ENCODE measurements at regions not wholly inside any gene's neighbourhood (a gene's known extent, or its start where the extent isn't known, plus 50 kb on each side); places are given as distances from the start of the nearest gene placed in this dataset.
"Not testable (repeated sequence)": the region's sequence is repeated elsewhere in the genome, so short reads cannot be mapped to it uniquely, and the experiment has no call there.

DNA sequence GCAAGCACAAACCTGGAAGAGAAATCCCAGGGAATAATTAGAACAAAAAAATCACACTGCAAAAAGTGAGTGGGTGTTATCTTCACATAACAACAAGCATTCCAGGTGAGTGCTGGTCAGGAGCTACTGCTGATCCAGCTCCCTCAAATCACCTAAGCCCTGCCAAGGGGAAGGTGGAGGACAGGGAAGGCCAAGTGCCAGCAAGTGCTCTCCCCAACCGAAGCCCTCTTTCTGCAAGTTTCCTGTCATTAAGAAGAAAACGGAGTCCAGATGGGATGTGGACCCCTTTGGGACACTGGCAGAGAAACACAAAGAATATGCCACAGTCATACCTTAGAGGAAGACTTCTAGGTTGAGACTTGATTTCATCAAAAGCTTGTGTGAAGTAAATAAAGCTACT lies 933.0 kb upstream of the ZNF722 start:
- DNase-seq, result peak in 1 of 2 donors; percentile 13
- Histone ChIP-seq H3K4me1 (no peaks in the 10 kb centered on the region), H3K9me3 (peaks cover 0 to 15% (median 12%) of the 10 kb centered on the region in 3 donors), H3K36me3 (no peaks in the 10 kb centered on the region), H3K4me3 (no peak overlapping the region), H3K27ac (no peak overlapping the region), H3K27me3 (no peaks in the 10 kb centered on the region)
- no peak for TF ChIP-seq CTCF (IDR thresholded peaks at IDR 0.05)
- intact Hi-C loops (cut with DNase I; ENCODE audit: low total_unique reads), result no loop called here

- H3K9me3 ChIP-seq, result peaks cover 0 to 19% (median 12%) of the 10 kb centered on the region in 3 donors
- H3K4me3 ChIP-seq; H3K36me3 ChIP-seq; intact Hi-C loops (cut with DNase I; ENCODE audit: low total_unique reads); H3K27ac ChIP-seq; H3K4me1 ChIP-seq; H3K27me3 ChIP-seq: not testable (repeated sequence)
- peak in 1 of 2 donors; percentile 16 for DNase-seq
Measured at GRCh38 chr7:63066235-63066634, 932.4 kb upstream of the ZNF722 start.

DNA sequence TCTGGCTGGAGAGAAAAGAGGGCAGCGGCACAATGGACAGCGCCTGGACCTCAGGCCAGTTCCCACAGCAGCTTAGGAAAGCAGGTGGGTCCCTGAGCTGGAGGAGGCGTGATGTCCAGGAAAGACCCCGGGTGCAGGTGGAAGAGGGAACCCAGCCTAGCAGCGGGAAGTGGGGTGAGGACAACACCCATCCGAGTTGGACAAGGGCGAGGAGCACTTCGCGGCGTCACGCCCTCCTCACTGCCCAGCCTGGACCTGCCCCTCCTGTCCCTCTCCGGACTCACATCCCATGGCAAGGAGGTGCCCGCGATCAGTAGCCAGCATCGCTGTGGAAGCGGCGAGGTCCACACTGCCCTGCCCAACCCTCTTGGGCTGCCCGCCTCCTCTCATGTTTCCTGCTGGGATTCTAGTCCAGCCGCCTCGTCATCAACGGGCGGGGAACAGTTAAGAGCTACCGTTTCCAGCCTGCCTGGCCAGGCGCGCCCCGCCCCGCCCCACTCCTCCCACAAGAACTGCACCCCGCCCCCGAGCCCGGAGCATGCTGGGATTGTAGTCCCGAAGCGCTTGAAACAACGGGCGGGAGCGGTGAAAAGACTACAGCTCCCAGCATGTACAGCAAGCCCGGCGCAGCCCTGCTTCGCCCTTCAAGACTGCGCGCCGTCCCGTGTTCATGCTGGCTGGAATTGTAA lies 930.6 kb upstream of the ZNF722 start:
- DNase-seq, result peak in 1 of 2 donors; percentile 50
- no peaks in the 10 kb centered on the region for H3K36me3 ChIP-seq
- H3K27ac ChIP-seq, result no peak overlapping the region
- intact Hi-C loops (cut with DNase I; ENCODE audit: low total_unique reads), result no loop called here
- H3K4me3 ChIP-seq, result no peak overlapping the region
- no peaks in the 10 kb centered on the region for H3K4me1 ChIP-seq
- peaks cover 0 to 35% (median 12%) of the 10 kb centered on the region in 3 donors for H3K9me3 ChIP-seq
- H3K27me3 ChIP-seq, result no peaks in the 10 kb centered on the region
- no peak for TF ChIP-seq CTCF (IDR thresholded peaks at IDR 0.05)

DNA sequence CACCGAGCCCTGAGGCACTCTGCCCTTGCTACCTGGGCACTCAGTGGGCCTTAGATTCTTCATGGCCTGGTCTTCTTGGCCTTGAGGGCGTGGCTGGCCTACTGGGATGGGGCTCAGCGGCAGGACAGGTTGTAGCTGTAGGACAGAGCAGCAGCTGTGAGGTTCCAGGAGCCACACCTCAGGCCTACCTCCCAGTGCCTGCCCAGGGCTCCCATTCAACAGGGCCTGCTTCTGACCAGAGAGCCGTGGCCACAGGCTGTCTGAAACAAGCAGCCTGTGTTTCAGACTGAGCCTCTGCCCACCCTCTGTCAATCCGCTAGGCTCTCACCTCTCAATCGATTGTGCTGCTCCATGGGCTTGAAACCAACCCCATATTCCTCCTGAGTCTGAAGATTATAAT lies 928.0 kb upstream of the ZNF722 start:
- intact Hi-C loops (cut with DNase I; ENCODE audit: low total_unique reads), result no loop called here
- no peak overlapping the region for H3K4me3 ChIP-seq
- peak in 1 of 2 donors; percentile 42 for DNase-seq
- no peaks in the 10 kb centered on the region for H3K36me3 ChIP-seq
- peaks cover 0 to 41% (median 12%) of the 10 kb centered on the region in 3 donors for H3K9me3 ChIP-seq
- no peaks in the 10 kb centered on the region for H3K27me3 ChIP-seq
- no peak overlapping the region for H3K27ac ChIP-seq
- no peak for TF ChIP-seq CTCF (IDR thresholded peaks at IDR 0.05)
- H3K4me1 ChIP-seq, result no peaks in the 10 kb centered on the region

DNA sequence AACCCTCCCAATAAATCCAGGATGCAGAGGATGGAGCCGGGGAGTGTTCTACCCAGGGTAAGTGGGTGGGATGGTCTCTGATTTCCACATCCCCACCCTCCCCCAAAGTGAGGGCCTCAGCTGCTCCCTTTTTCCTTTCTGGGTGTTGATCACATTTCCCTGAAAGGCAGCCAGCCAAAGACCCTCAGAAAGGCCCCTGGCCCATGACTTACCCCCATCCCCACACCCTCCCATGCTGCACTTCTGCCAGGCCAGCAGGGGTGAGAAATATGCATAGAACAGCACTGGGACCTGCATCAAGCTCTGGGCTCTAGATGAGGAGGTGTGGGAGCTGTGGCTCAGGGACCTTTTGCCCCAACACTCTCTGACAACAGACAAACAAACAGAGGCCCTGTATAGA lies 927.3 kb upstream of the ZNF722 start:
- intact Hi-C loops (cut with DNase I; ENCODE audit: low total_unique reads), result no loop called here
- peak in 1 of 2 donors; percentile 24 for DNase-seq
- no peaks in the 10 kb centered on the region for H3K27me3 ChIP-seq
- no peak overlapping the region for H3K4me3 ChIP-seq
- H3K9me3 ChIP-seq, result peaks cover 0 to 41% (median 12%) of the 10 kb centered on the region in 3 donors
- no peak for TF ChIP-seq CTCF (IDR thresholded peaks at IDR 0.05)
- no peaks in the 10 kb centered on the region for H3K4me1 ChIP-seq
- no peak overlapping the region for H3K27ac ChIP-seq
- no peaks in the 10 kb centered on the region for H3K36me3 ChIP-seq

GRCh38 chr7:63071920-63072319 lies 926.7 kb upstream of the ZNF722 start:
- intact Hi-C loops (cut with DNase I; ENCODE audit: low total_unique reads), result no loop called here
- no peaks in the 10 kb centered on the region for H3K36me3 ChIP-seq
- no peaks in the 10 kb centered on the region for H3K27me3 ChIP-seq
- H3K4me3 ChIP-seq, result no peak overlapping the region
- no peak overlapping the region for H3K27ac ChIP-seq
- DNase-seq, result no peak
- peaks cover 0 to 41% (median 12%) of the 10 kb centered on the region in 3 donors for H3K9me3 ChIP-seq
- no peak for TF ChIP-seq CTCF (IDR thresholded peaks at IDR 0.05)
- no peaks in the 10 kb centered on the region for H3K4me1 ChIP-seq
